ENCODE measurements at regions not wholly inside any gene's neighbourhood (a gene's known extent, or its start where the extent isn't known, plus 50 kb on each side); places are given as distances from the start of the nearest gene placed in this dataset.

DNA sequence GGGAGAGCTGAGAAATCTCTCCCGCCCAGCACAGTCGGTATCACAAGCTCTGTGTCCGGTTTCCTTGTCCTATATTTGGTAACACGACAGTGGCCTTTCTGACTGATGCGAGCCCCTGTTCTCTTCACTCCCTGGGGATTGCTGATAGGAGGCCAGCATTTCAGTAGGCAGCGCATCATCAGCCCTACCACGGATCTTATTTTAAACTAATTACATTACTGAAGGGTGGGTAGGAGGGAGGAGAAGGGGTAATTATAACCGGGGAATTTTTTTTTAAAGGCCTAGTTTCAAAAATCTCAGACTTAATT lies 125.6 kb upstream of the LGALSL start:
- TF ChIP-seq CSDC2 (CRISPR knock-in tag; IDR thresholded peaks at IDR 0.05) (no peak), TCF4 (CRISPR knock-in tag; IDR thresholded peaks at IDR 0.05; ENCODE audit: borderline replicate concordance) (no peak), ZFP3 (CRISPR knock-in tag; IDR thresholded peaks at IDR 0.05) (no peak), ZC3H10 (CRISPR knock-in tag; IDR thresholded peaks at IDR 0.05) (no peak), CSRNP3 (CRISPR knock-in tag; IDR thresholded peaks at IDR 0.05) (no peak), RARB (CRISPR knock-in tag; IDR thresholded peaks at IDR 0.05) (no peak), ZNF8 (CRISPR knock-in tag; IDR thresholded peaks at IDR 0.05) (no peak), PATZ1 (CRISPR knock-in tag; IDR thresholded peaks at IDR 0.05; ENCODE audit: borderline replicate concordance) (no peak), GLIS3 (CRISPR knock-in tag; IDR thresholded peaks at IDR 0.05) (no peak), PPARA (CRISPR knock-in tag; IDR thresholded peaks at IDR 0.05; ENCODE audit: borderline replicate concordance) (no peak)
- TF ChIP-seq, protein P1, sequence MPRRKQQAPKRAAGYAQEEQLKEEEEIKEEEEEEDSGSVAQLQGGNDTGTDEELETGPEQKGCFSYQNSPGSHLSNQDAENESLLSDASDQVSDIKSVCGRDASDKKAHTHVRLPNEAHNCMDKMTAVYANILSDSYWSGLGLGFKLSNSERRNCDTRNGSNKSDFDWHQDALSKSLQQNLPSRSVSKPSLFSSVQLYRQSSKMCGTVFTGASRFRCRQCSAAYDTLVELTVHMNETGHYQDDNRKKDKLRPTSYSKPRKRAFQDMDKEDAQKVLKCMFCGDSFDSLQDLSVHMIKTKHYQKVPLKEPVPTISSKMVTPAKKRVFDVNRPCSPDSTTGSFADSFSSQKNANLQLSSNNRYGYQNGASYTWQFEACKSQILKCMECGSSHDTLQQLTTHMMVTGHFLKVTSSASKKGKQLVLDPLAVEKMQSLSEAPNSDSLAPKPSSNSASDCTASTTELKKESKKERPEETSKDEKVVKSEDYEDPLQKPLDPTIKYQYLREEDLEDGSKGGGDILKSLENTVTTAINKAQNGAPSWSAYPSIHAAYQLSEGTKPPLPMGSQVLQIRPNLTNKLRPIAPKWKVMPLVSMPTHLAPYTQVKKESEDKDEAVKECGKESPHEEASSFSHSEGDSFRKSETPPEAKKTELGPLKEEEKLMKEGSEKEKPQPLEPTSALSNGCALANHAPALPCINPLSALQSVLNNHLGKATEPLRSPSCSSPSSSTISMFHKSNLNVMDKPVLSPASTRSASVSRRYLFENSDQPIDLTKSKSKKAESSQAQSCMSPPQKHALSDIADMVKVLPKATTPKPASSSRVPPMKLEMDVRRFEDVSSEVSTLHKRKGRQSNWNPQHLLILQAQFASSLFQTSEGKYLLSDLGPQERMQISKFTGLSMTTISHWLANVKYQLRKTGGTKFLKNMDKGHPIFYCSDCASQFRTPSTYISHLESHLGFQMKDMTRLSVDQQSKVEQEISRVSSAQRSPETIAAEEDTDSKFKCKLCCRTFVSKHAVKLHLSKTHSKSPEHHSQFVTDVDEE (CRISPR knock-in tag; IDR thresholded peaks at IDR 0.05) = no peak
- no peak for ATAC-seq

DNA sequence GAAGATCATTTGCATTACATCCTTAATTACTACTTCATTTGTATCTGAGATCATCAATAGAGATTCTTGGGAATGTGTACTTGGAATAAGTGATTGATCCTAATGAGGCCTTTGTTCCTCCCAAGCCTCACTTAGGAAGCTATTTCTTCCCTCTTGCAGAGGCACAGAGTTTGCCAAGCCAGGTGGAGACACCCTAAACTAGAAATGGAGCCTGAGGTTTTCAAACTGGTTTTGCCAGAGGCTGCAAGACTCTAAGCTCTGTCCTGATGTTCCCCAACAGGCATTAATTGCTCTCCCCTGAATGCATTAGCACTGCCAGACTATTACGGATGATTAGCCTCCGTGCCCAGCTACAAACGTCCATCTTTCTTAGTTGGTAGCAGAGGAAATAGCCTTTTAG lies 125.2 kb upstream of the LGALSL start:
- TF ChIP-seq OSR1 (CRISPR knock-in tag; IDR thresholded peaks at IDR 0.05) (no peak), CSRNP3 (CRISPR knock-in tag; IDR thresholded peaks at IDR 0.05) (no peak), RARB (CRISPR knock-in tag; IDR thresholded peaks at IDR 0.05) (no peak), TOX (CRISPR knock-in tag; IDR thresholded peaks at IDR 0.05; ENCODE audit: borderline replicate concordance) (no peak), GLIS3 (CRISPR knock-in tag; IDR thresholded peaks at IDR 0.05) (no peak), PPARA (CRISPR knock-in tag; IDR thresholded peaks at IDR 0.05; ENCODE audit: borderline replicate concordance) (no peak), ISL1 (CRISPR knock-in tag; IDR thresholded peaks at IDR 0.05) (no peak), TCF4 (CRISPR knock-in tag; IDR thresholded peaks at IDR 0.05; ENCODE audit: borderline replicate concordance) (no peak), PATZ1 (CRISPR knock-in tag; IDR thresholded peaks at IDR 0.05; ENCODE audit: borderline replicate concordance) (no peak), ZFP30 (CRISPR knock-in tag; IDR thresholded peaks at IDR 0.05) (no peak)
- TF ChIP-seq, protein P2, sequence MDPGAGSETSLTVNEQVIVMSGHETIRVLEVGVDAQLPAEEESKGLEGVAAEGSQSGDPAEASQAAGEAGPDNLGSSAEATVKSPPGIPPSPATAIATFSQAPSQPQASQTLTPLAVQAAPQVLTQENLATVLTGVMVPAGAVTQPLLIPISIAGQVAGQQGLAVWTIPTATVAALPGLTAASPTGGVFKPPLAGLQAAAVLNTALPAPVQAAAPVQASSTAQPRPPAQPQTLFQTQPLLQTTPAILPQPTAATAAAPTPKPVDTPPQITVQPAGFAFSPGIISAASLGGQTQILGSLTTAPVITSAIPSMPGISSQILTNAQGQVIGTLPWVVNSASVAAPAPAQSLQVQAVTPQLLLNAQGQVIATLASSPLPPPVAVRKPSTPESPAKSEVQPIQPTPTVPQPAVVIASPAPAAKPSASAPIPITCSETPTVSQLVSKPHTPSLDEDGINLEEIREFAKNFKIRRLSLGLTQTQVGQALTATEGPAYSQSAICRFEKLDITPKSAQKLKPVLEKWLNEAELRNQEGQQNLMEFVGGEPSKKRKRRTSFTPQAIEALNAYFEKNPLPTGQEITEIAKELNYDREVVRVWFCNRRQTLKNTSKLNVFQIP (CRISPR knock-in tag; IDR thresholded peaks at IDR 0.05; ENCODE audit: borderline replicate concordance, low read depth) = no peak
- no peak for ATAC-seq

- no peak for TF ChIP-seq ZNF565 (CRISPR knock-in tag; conservative IDR thresholded peaks at IDR 0.05; ENCODE audit: low read depth)
- no peak for TF ChIP-seq PATZ1 (CRISPR knock-in tag; IDR thresholded peaks at IDR 0.05; ENCODE audit: borderline replicate concordance)
- TF ChIP-seq GLIS3 (CRISPR knock-in tag; IDR thresholded peaks at IDR 0.05) = no peak
- TF ChIP-seq ESRRG (CRISPR knock-in tag; IDR thresholded peaks at IDR 0.05) = no peak
- no peak for TF ChIP-seq ZNF70 (CRISPR knock-in tag; IDR thresholded peaks at IDR 0.05)
- TF ChIP-seq ISL1 (CRISPR knock-in tag; IDR thresholded peaks at IDR 0.05) = no peak
- no peak for TF ChIP-seq SNAI2 (CRISPR knock-in tag; IDR thresholded peaks at IDR 0.05)
- TF ChIP-seq OSR1 (CRISPR knock-in tag; IDR thresholded peaks at IDR 0.05) = no peak
- no peak for ATAC-seq
Measured at GRCh38 chr2:64329848-64330247, 124.1 kb upstream of the LGALSL start.

Data from SK-N-SH treated with all-trans-retinoic acid at 6 μM for 48 hours (cell line).